ENCODE measurements at regions not wholly inside any gene's neighbourhood (a gene's known extent, or its start where the extent isn't known, plus 50 kb on each side); places are given as distances from the start of the nearest gene placed in this dataset.
"Not testable (repeated sequence)": the region's sequence is repeated elsewhere in the genome, so short reads cannot be mapped to it uniquely, and the experiment has no call there.

DNA sequence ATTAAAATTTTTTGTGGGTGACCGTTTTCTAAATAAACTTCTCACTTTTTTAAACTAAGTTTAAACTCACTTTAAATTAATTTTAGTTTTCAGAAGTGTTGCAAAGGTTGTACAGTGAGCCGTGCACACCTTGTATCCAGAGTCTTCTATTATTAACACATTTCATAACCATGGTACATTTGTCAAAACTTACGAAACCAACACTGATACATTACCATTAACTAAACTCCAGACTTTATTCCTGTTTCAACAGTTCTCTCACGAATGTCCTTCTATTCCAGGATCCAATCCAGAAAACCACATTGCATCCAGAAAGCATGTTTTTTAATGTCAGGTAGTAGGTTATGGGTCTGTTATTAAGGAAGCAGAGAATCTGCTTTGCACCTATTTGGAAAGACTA lies 319.9 kb downstream of the CBLN4 start:
- no peak for DNase-seq (ENCODE audit: low read depth)

DNA sequence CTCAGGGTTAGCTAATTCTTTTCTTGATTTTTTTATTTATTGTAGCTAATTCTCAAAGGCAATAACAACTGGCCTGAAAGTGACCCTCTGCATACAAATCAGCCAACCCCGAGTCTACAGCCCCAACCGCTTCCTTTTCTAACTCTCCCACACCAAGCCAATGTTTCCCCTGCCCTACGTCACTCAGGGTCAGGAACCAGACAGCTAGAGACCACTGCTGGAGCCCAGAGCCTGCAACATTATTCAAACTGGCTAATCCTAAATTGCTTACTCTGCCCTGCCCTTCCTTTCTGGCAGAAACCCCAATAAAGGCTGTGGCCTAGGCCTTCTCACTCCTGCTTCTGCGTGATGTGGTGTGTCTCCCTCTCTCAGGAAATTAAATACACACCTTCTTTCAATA lies 320.7 kb downstream of the CBLN4 start:
- no peak for DNase-seq (ENCODE audit: low read depth)

DNA sequence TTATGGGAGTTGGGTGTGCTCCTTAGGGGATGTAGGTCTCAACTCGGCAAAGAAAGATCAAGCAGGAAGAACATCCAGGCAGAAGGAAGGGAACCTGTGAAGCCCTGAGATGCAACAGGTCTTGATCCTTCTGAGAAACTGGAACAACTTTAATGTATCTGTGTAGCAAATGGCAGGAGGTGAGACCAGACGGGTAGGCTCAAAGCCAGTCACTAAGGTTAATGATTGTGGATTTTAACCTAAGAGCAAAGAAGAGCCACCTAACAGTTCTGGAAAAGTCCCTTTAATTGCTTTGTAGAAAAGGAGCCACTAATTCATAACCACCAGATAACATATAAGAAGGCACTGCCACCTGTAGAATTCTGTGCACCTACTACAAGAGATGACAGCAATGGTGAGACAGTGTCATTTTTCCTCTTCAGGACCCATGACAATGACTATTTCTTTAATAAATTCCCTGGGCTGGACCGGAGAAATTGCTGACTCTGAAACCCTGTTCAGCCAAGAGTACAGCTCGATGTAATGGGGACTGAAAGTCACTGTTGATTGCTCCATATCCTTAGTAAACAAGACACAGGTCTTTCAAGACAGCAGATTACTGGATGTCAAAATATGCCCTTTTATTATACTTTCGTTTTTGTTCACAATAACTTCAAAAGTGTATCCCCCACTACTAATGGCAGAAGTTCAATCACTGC lies 326.2 kb downstream of the CBLN4 start:
- no peak for DNase-seq (ENCODE audit: low read depth)

DNA sequence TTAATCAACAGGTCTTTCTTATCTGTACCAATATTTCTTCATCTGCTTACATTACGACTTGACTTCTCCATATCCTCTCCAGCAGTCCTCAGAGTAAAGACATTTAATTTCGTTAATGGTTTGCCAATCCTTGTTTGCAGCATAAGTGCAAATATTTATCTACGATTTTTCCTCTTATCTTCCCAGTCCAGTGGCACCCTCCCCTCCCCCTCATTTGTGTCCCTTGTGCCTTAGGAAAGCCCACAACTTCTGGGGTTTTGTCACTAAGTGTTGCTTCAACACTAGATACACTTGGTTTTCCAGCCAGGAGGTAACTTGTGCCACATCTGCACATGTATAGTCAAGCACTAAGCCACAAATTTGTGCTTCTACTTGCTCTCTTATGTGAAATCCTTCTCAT lies 327.2 kb downstream of the CBLN4 start:
- DNase-seq (ENCODE audit: low read depth) = no peak

DNA sequence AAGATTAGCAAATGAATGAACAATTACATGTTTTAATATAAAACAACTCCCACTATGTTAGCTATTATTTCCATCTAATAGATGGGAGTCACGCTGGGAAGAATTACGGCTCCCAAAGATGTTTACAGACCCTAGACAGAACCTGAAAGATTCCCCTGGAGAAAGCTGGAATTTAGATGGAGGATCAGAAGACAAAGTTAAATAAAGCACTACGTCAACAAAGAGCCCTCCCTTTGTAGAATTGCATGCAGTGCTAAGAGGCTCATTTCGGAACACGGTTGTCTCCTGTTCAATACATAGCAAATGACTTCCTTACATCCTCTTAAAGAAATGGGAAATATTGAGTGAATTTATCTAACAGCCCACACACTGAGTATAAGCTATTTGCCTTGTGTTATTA lies 328.3 kb downstream of the CBLN4 start:
- no peak for DNase-seq (ENCODE audit: low read depth)

DNA sequence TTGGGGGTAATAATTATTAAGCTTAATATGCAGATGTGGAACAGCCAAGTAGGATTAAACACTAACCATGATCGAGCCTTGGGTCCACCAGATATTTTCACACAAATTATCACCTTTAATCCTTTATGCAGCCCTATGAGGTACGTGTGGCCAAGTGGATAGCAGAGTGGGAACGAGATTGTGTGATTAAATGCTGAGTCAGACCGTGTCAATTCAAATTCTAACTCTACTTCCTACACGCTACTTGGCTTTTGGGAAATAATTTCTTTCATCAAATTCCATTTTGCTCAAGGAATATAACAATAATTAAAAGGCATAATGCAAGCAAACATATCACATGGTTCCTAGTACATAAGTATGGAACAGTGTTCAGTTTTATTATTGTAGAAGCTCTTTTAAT lies 329.2 kb downstream of the CBLN4 start:
- DNase-seq (ENCODE audit: low read depth) = no peak

DNA sequence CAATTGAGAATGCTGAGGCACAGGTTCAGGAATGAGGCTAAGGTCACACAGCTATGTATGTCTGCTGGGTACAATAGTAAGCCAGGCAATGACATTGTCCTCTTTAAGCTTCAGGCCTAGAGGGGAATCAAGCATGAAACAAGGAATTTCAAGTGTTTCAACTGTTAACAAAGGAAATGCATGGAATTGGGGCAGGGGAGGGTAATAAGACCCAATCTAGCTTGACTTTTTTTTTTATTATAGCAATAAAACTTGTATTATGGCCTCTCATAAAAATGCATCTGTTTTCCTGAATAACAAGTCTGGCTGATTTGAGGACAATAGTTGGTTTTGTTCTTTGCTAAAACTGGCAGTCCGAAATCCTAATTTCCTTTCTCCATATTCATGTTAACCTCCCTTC lies 336.7 kb downstream of the CBLN4 start:
- no peak for DNase-seq (ENCODE audit: low read depth)

DNA sequence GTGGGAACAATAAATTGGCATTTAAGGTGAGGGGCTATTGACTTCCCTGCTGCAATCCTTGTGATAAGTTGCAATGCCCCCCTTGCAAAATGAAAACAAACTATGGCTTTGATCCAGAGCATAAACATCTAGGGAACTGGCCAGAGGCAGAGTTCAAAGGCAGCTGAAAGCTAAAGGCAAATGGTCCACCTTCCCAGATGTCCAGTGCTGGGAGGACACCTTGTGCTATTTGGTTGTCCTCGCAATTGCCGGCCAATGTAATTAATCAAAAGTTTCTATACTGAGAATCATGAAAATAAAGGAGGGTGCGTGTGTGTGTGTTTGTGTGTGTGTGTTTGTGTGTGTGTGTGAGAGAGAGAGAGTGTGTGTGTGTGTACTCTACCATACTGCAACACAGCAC lies 337.4 kb downstream of the CBLN4 start:
- DNase-seq (ENCODE audit: low read depth) = no peak

DNA sequence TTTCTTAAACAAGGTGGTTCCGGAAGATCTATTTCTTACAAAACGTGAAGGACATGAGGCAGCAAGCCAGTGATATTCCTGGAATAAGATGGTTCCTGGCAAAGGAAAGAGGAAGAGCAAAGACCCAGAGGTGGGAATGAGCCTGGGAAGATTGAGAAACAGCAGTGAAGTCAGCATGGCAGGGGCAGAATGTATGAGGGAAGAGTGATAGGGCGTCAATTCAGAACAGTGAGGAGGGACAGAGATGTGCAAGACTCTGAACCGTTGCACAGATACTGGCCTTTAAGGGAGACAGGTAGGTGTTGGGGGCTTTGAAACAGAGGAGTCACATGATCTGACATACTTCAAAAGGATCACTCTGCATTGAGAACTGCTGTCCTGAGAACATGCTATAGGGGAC lies 338.3 kb downstream of the CBLN4 start:
- DNase-seq (ENCODE audit: low read depth) = no peak

DNA sequence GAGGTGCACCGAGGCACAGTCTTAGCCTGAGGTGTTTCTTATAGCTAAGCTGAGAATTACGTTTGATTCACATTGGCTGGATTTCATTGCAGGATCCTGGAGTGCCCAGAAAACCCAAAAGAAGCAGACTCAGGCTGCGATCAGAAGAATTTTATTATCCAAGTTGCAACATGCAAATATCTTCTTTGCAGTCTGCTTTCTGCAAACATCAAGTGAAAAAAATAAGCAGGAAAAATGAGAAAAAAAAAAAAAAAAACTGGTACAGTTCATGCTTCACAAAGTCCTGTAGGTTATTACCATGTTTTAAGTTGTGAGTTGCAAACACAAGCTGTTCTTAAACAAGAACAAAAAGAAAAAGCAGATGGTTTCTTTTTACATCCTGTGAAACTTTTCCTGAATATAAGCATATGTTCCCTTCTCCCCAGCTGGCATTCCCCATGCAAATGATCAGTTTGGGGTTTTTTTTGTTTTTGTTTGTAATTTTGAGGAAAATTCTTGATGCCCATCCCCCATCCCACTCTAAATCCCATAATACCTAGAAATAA lies 349.0 kb downstream of the CBLN4 start:
- DNase-seq (ENCODE audit: low read depth) = no peak

DNA sequence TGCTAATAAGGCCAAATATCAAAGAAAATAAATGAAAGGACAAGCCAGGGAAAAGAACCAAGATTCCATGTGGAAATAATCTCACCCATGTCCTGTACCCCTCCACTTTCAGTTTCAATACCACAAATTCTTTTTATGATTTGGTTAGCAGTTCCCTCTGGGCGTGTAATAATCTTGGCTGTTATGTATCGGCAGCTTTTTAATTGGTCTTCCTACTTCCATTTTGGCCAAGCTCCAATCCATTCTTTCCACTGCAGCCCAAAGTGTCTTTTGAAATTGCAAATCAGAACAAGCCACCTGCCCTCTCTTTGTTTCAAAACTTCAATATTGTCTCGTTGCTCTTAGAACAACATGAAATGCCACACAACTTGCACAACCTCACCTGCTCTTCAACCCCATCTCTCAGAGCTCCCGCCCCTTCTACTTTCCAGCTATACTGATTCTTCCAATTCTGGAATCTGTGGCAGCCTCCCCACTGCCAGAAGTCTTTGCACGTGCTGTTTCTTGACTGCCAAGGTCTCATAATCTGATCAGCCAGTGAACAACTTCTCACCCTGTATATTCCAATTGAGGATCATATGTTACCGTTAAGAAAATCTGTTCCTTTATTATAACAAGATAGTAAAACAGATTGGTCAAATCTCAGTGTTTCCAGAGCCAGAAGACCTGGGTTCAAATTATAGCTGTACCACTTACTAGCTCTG lies 354.5 kb downstream of the CBLN4 start:
- DNase-seq (ENCODE audit: low read depth) = no peak

DNA sequence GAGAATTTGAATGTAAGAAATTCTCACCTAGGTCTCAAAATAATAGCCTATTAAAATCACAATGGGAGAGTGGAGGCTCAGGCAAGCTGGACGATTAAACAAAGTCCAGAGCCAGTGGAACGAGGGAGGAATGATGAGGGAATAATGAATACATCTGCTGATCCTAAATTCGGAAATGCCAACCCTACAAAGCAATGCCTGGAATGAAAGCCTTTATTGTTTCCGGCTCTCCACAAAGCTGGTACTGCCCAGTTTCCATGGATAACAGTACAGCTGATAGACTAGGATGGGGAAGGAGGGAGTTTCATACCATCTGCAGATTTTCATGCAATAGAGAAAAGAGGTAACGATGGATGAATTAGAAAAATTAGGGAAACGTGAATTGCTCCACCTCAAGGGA lies 356.1 kb downstream of the CBLN4 start:
- no peak for DNase-seq (ENCODE audit: low read depth)

DNA sequence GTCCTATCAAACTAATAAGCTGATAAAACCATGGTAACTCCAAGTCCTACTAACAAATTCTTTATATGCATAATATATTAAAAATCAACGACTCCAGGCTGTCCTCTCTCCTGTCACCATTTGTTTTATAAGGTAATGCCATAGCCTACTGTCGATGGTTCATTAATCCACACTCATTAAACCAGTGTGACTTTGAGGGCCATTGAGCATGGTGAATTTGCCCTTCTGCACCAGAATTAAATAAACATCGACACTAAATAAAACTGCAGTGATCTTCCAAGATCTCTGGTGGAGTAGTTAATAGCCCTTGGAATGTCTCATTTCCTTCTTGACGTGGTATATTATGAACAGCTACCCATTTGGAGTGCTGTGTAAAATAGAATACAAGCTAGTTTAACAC lies 358.5 kb downstream of the CBLN4 start:
- no peak for DNase-seq (ENCODE audit: low read depth)

DNA sequence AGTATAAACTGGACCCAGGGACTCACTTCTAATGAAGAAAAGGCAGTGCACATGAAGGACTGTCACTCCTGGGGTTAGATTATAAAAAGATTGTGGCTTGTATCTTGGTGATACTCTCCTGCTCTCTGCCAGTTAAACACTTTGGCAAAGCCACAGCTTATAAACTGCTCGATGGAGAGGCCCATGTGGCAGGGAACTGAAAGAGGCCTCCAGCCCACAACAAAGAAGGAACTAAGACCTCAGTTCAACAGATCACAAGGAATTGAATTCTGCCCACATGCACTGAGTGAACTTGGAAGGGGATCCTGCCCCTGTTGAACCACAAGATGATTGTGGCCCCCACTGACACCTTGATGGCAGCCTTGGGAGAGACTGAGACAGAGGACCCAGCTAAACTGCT lies 363.8 kb downstream of the CBLN4 start:
- DNase-seq (ENCODE audit: low read depth) = no peak

DNA sequence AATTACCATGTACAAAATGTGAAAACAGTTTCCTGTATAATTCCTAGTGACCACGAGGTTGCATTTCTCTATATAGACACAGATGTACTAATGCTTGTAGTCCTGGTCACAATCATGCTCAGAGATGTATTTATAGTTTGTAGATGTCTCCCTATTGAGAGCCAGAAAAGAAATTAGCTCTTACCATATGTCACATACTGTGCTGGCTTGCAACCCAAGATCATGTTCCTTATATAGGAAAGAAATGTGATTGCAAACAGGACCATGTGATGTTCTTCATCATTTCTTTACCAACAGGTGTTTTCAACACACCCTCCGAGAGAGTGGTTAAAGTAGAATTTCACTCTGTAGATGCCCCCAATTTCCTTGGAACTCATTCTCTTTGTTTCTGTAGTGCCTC lies 369.4 kb downstream of the CBLN4 start:
- no peak for DNase-seq (ENCODE audit: low read depth)

DNA sequence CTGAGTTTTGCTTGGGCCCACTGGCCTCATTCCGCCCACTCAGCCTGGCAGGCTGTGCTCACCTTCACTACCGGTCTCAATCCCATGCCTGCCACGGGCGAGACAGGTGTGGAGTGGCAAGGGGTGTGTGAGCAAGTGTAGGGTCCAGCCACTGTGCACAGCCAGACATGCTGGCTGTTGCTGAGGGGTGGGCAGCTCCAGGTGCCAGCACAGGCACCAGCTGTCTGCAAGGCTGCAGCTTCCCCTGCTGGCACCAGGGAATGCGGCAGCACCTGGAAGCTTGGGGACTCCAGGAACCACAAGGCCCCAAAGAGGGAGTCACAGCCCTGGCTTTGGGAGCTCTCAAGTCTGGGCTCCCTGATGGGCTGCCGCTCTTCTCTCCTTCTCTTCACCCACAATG lies 372.7 kb downstream of the CBLN4 start:
- DNase-seq (ENCODE audit: low read depth) = no peak

DNA sequence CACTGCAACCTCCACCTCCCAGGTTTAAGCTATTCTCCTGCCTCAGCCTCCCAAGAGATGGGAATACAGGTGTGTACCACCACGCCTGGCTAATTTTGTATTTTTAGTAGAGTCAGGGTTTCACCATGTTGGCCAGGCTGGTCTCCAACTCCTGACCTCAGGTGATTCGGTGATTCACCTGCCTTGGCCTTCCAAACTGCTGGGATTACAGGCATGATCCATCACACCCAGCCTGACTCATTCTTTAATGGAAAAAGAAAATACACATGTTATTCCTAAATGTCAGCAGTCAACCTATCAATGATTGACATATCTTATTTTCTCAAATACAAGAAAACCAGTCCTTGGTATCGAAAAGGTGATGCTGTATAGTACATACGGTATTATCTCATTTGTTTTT lies 376.2 kb downstream of the CBLN4 start:
- not testable (repeated sequence) for DNase-seq (ENCODE audit: low read depth)

DNA sequence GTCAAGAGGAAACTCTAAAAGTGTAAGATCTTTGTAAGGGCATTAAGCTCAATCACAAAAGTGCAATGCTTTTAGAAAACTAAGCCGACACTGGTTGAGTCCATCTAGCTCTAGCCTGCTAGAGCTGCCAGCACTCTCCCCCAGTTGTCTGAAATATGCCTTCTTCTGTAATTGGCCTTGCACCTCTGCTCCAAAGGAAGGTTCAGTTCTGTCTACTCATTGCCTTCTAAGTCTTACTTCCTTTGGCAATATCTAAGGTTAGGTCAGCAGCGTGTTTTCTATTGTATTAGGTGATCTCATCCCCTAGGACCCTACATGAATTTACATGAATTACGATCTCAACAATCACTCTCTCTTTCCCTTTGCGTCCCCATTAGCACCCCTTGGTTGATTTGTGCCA lies 378.6 kb downstream of the CBLN4 start:
- no peak for DNase-seq (ENCODE audit: low read depth)

DNA sequence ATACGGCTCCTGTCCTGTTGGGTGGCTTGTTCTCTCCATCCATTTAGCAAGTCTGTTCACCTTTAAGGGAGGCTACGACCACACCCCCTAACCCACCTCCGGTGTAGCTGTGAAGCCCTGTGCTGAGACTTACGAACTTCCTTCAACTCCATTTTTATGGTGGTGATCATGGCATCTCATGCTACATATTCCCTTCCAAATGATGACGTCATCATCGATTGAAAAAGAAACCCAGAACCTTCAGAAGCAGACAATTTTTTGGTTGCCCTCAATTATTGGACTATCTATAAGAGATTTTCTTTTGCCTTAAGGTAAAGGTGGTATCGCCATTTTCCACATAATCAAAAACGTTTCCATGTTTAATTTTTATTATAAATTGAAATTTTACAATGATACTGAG lies 389.0 kb downstream of the CBLN4 start:
- no peak for DNase-seq (ENCODE audit: low read depth)

DNA sequence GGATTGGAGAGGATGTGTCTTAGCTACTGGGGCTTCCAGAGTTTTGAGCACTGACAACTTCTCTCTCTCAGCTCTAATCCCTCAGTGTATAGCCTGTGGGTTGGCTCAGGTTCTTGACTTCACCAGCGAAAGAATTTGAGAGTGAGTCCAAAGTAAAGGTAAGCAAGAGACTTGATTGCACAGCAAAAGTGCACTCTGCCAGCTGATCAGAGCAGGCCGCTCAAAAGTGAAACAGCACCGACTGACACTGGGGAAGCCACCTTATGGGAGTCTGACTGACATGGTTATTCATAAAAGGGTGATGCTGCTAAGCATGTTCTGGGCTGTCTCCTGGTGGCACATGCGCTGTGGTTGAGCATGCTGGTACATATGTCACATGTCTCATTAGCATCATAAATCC lies 389.5 kb downstream of the CBLN4 start:
- no peak for DNase-seq (ENCODE audit: low read depth)

DNA sequence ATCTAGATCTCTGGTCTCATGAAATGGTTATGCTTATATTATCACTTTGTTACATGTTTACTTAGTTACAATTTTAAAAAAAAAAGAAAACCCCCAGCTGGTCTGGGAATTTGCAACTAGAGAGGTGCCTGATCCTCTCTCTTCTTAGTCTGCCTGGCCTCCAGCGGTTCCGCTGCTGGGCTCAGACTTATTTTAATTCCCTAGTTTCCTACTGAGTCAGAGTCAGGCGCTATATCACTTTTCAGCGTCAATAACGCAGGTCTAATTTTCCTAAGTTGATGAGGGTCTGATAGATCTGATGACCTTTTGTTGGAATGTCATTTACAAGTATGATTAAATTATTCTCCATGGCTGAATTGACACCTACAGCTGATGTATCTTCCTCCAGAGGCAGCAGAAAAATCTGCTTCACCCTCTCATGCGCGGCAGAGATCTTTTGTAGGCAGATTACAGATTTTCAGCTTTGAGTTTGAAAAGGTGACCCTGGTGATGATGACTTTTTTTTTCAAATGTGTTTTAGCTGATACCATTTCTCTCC lies 391.0 kb downstream of the CBLN4 start:
- DNase-seq (ENCODE audit: low read depth) = no peak

DNA sequence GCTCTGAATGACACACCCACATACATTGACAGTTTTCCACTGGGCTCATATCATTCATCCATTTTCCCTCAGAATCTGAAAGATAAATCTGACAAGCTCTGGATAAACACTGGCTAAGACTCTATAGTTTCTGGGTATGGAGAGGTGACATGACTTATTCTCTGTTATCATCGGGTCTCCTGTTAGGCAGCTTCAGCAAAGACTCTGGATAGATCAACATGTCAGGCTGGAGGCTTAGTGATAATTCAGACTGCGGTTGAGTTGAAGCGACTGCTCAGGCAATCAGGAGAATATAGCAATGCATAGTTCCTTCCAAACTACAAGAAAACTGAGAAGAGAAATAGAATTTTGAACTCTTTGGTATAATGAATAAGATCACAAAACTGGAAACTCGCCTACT lies 394.6 kb downstream of the CBLN4 start:
- no peak for DNase-seq (ENCODE audit: low read depth)

DNA sequence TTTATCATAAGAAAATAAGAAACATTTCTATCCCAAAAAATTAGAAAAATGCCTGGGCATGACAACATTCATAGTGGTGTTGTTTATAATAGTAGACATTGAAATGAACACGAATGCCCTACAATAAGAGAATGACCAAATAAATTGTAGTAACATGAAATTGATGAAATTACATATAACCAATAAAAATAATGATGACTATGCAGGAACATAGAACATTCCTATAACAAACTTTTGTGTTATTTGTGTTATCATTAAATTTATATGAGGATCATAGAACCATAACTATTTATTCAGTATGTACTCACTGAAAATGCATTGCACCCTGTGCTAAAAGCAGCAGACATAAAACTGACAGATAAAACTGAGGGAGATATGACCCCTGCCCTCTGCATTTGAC lies 399.7 kb downstream of the CBLN4 start:
- DNase-seq (ENCODE audit: low read depth) = no peak

Measured in LHCN-M2 (cell line).